Smooth muscle cell (in vitro differentiated cells): ENCODE measurements at regions not wholly inside any gene's neighbourhood (a gene's known extent, or its start where the extent isn't known, plus 50 kb on each side); places are given as distances from the start of the nearest gene placed in this dataset.
"Not testable (repeated sequence)": the region's sequence is repeated elsewhere in the genome, so short reads cannot be mapped to it uniquely, and the experiment has no call there.

Experiments used
- DNase-seq: peaks from one replicate; lab custom pipeline; 2025; ENCODE audit not compliant: unreplicated experiment; lab: John Stamatoyannopoulos, UW
- H2AFZ ChIP-seq: fragments of 200-600 bp; sonication (generic); 2 replicates; pipeline ENCODE4 v1.6.0; 2016; ENCODE audit warnings: antibody characterized with exemption, low read depth, mild to moderate bottlenecking
- H3F3A ChIP-seq: fragments of 200-600 bp; sonication (generic); 2 replicates; pipeline ENCODE4 v1.6.0; 2017; ENCODE audit warnings: antibody characterized with exemption, low read depth
- H3K27ac ChIP-seq: fragments of 200-600 bp; sonication (generic); 2 replicates; pipeline ENCODE4 v1.5.1; 2016; ENCODE audit warnings: low read depth, mild to moderate bottlenecking
- H3K27me3 ChIP-seq: fragments of 200-600 bp; sonication (generic); 2 replicates; pipeline ENCODE4 v1.6.1; 2016; ENCODE audit warnings: low read depth, mild to moderate bottlenecking
- H3K36me3 ChIP-seq: fragments of 200-600 bp; sonication (generic); 2 replicates; pipeline ENCODE4 v1.5.1; 2016; ENCODE audit warnings: low read depth
- H3K4me1 ChIP-seq: fragments of 200-600 bp; sonication (generic); 2 replicates; pipeline ENCODE4 v1.5.1; 2016; ENCODE audit warnings: low read depth
- H3K4me2 ChIP-seq: fragments of 200-600 bp; sonication (generic); 2 replicates; pipeline ENCODE4 v1.6.0; 2016; ENCODE audit warnings: mild to moderate bottlenecking
- H3K4me3 ChIP-seq: fragments of 200-600 bp; sonication (generic); 2 replicates; pipeline ENCODE4 v1.5.1; 2016; ENCODE audit warnings: mild to moderate bottlenecking
- H3K79me2 ChIP-seq: fragments of 200-600 bp; sonication (generic); 2 replicates; pipeline ENCODE4 v1.6.0; 2016; ENCODE audit warnings: low read depth, mild to moderate bottlenecking
- H3K9ac ChIP-seq: fragments of 200-600 bp; sonication (generic); 2 replicates; pipeline ENCODE4 v1.6.0; 2016; ENCODE audit warnings: low read depth
- H3K9me3 ChIP-seq: fragments of 200-600 bp; sonication (generic); replicated peaks from 2 replicates; pipeline ENCODE4 v1.5.1; 2016; ENCODE audit warnings: low read depth
- H4K20me1 ChIP-seq: fragments of 200-600 bp; sonication (generic); 2 replicates; pipeline ENCODE4 v1.6.0; 2016; ENCODE audit warnings: low read depth
- WGBS: methylation state at CpG from one replicate; pipeline ENCODE4 v1.1.7; 2016; ENCODE audit warnings: low lambda C conversion rate; 5-methylcytosine and 5-hydroxymethylcytosine counted together
- TF ChIP-seq, protein P1 (sequence below): fragments of 200-600 bp; sonication (generic); IDR thresholded peaks from 2 replicates; pipeline ENCODE4 v1.5.1; 2017; ENCODE audit warnings: borderline replicate concordance, mild to moderate bottlenecking, antibody characterized with exemption; ENCODE audit not compliant: insufficient read depth, poor library complexity, severe bottlenecking

DNA sequence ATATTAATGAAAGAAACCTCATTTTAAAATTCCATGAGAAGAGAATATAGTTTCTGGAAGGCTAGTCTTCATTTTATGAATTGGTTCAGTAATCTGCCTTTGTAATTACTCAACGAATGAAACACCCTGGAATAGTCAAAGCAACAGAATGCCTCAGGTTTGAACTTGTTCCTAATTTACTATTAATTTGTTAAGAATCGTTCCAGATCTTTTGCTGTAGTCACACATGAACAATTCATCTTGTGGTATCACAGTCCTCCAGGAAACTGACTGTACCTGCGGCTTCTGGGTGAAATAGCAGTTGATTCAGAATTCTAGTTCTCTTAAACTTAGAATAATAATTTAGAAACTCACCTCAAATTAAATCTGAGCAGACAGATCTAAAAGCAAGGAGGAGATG is 282.7 kb upstream of the MAP2 start:
- H3K27ac ChIP-seq = peak overlapping the region; percentile 32
- no peaks in the 10 kb centered on the region for H3K27me3 ChIP-seq
- no peaks in the 10 kb centered on the region for H4K20me1 ChIP-seq
- no peak overlapping the region for H3K9ac ChIP-seq
- no peaks in the 10 kb centered on the region for H3K79me2 ChIP-seq
- DNase-seq = no peak
- H3K4me1 ChIP-seq = no peaks in the 10 kb centered on the region
- H3K9me3 ChIP-seq = no peaks in the 10 kb centered on the region
- WGBS = 78% methylated on average over 3 of the region's 3 CpGs
- H2AFZ ChIP-seq = no peak overlapping the region
- H3F3A ChIP-seq = no peaks in the 10 kb centered on the region
- H3K36me3 ChIP-seq = no peaks in the 10 kb centered on the region
- no peak overlapping the region for H3K4me2 ChIP-seq
- no peak overlapping the region for H3K4me3 ChIP-seq
- TF ChIP-seq, protein P1, sequence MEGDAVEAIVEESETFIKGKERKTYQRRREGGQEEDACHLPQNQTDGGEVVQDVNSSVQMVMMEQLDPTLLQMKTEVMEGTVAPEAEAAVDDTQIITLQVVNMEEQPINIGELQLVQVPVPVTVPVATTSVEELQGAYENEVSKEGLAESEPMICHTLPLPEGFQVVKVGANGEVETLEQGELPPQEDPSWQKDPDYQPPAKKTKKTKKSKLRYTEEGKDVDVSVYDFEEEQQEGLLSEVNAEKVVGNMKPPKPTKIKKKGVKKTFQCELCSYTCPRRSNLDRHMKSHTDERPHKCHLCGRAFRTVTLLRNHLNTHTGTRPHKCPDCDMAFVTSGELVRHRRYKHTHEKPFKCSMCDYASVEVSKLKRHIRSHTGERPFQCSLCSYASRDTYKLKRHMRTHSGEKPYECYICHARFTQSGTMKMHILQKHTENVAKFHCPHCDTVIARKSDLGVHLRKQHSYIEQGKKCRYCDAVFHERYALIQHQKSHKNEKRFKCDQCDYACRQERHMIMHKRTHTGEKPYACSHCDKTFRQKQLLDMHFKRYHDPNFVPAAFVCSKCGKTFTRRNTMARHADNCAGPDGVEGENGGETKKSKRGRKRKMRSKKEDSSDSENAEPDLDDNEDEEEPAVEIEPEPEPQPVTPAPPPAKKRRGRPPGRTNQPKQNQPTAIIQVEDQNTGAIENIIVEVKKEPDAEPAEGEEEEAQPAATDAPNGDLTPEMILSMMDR = no peak

DNA sequence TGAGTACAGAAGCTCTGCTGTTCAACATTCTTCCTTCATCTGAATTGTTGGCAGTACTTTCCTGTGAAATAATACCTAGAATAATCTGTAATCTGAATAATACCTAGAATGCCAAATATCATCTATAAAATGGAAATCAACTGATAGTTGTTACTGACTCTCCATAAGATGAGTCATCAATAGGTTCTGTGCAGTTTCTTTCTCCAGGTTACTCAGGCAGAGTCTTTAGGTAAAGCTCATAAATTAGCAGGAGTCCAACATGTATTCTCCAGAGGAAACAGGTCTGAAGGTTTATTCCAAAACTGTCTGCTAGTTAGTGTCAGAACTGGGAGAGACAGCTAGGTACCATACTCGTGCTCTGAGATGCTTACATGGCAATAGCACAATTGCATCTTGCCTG is 282.0 kb upstream of the MAP2 start:
- DNase-seq = no peak
- Histone ChIP-seq H3K9ac (no peak overlapping the region), H3K79me2 (no peaks in the 10 kb centered on the region), H3K4me2 (no peak overlapping the region), H3K27me3 (no peaks in the 10 kb centered on the region), H3F3A (no peaks in the 10 kb centered on the region), H3K4me3 (no peak overlapping the region), H3K27ac (peak overlapping the region; percentile 32), H4K20me1 (no peaks in the 10 kb centered on the region), H3K36me3 (no peaks in the 10 kb centered on the region), H3K9me3 (no peaks in the 10 kb centered on the region), H3K4me1 (no peaks in the 10 kb centered on the region), H2AFZ (no peak overlapping the region)
- TF ChIP-seq, protein P1 = no peak
- 90% methylated on average over 1 of the region's 1 CpG for WGBS

DNA sequence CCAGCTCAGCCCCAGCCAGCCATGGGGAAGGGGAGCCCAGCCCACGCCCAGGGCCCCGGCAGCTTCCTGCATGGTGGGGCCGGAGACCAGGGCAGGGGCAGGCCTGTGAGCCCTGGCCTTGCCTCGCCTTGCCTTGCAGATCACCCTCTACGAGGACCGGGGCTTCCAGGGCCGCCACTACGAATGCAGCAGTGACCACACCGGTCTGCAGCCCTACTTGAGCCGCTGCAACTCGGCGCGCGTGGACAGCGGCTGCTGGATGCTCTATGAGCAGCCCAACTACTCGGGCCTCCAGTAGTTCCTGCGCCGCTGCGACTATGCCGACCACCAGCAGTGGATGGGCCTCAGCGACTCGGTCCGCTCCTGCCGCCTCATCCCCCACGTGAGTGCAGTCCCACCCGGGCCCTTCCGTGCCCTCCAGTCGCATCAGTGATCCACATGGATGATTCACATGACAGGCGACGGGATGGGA is 278.6 kb upstream of the MAP2 start:
- not testable (repeated sequence) for H3K79me2 ChIP-seq, DNase-seq, H2AFZ ChIP-seq, H3K27ac ChIP-seq, H3K9me3 ChIP-seq, H4K20me1 ChIP-seq, H3F3A ChIP-seq, H3K4me1 ChIP-seq, H3K4me3 ChIP-seq, H3K4me2 ChIP-seq, H3K36me3 ChIP-seq, H3K27me3 ChIP-seq, H3K9ac ChIP-seq
- 94% methylated on average over 30 of the region's 30 CpGs for WGBS

DNA sequence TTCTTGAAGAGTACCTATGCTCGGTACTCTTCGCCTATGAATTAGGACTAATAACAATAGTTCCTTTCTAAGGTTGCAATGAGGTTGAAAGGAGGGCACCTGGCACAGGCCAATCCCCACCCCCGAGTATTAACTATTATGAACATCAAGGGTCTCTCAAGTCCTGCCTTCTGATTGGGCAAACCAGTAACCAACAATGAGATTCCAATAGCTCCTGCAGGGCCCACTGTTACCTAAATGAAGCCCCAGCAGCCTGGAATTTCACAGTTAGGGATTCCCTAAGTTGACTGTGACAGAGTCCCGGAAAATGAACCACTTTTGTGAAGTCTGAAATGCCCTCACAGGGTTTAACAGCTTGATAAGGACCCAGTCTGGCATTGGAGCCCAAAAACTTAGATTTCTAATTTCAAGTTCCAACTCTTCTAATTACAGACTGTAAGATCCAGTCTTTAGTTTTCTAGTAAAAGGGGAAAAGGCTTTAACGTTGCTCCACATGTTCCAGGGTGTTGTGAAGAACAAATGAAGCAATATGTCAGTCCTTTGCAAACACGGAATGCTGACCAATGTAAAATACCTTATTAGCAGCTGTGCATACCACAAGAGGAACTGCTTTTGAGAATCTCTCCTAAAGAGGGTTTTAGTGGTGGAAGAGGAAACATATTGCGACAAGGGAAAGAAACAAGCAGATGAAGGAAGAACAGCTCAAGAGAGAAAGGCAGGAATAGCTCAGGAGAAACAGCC is 277.7 kb upstream of the MAP2 start:
- Histone ChIP-seq H3K79me2 (no peaks in the 10 kb centered on the region), H3K4me1 (no peaks in the 10 kb centered on the region), H3F3A (no peaks in the 10 kb centered on the region), H3K9me3 (no peaks in the 10 kb centered on the region), H3K9ac (no peak overlapping the region), H3K27ac (no peak overlapping the region), H3K4me2 (no peak overlapping the region), H3K27me3 (no peaks in the 10 kb centered on the region), H3K36me3 (no peaks in the 10 kb centered on the region), H2AFZ (no peak overlapping the region), H3K4me3 (no peak overlapping the region), H4K20me1 (no peaks in the 10 kb centered on the region)
- WGBS = 78% methylated on average over 7 of the region's 7 CpGs
- TF ChIP-seq, protein P1 = no peak
- no peak for DNase-seq
